ENCODE measurements at regions not wholly inside any gene's neighbourhood (a gene's known extent, or its start where the extent isn't known, plus 50 kb on each side); places are given as distances from the start of the nearest gene placed in this dataset.

DNA sequence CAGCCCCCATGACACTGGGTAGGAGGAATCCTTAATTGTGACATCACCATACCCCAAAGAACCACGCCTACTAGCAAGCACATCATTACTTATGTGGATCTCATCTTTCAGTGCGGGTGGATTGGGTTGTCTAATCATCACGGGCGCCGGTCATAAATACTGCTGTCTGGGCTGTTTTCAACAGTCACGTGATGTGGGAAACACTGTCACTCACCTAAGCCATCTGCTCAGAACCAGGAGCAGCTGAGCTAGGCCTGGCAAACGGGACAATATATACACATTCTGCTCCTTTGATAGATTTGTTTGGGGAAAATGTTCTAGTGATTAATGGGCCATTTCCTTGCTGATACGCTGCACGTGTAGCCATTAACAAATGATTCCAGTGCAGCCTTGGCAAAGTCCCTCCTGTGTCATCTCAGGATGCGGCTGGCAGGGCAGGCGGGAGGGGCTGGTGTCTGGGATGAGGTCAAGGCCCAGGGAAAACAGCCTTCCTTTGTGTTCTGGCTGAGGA is 145.9 kb upstream of the COPS8 start:
- ChIA-PET POLR2A (no interaction called here), CTCF (no interaction called here)
- Mint-ChIP-seq H3K4me1 (peaks cover 4% of the 10 kb centered on the region; the same call in 1 of the 2 replicates), H3K9me3 (no peaks in the 10 kb centered on the region), H3K4me3 (no peak overlapping the region), H3K27me3 (ENCODE audit: low read depth) (peaks cover 4% of the 10 kb centered on the region; the same call in 1 of the 2 replicates), H3K27ac (no peak overlapping the region), H3K36me3 (no peaks in the 10 kb centered on the region)
- no peak for TF ChIP-seq ZNF219 (CRISPR knock-in tag; IDR thresholded peaks at IDR 0.05; ENCODE audit: borderline replicate concordance)
- no peak for DNase-seq (ENCODE audit: low spot score)
- ATAC-seq = no peak

DNA sequence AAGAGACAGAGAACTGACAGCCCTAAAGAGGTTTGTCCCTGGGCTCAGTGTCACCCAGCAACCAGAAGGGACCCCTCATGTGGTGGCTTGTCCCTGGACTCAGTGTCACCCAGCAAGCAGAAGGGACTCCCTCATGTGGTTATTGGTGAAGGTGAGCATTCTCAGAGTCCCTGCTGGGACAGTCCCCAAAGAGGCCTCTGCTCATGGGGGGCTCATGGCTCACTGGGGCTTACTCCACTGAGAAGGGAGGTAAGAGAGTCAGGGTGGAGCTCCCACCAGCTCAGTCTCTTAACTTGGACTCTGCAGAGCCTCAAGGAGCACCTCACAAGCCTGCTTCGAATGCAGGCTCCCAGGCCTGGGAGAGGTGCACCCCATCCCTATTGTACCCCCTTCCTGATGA is 145.2 kb upstream of the COPS8 start:
- POLR2A ChIA-PET = no interaction called here
- Mint-ChIP-seq H3K4me1 (peaks cover 4% of the 10 kb centered on the region; the same call in 1 of the 2 replicates), H3K27ac (no peak overlapping the region), H3K9me3 (no peaks in the 10 kb centered on the region), H3K27me3 (ENCODE audit: low read depth) (peaks cover 4% of the 10 kb centered on the region; the same call in 1 of the 2 replicates), H3K36me3 (no peaks in the 10 kb centered on the region), H3K4me3 (no peak overlapping the region)
- CTCF ChIA-PET = no interaction called here
- ATAC-seq = no peak
- DNase-seq (ENCODE audit: low spot score) = no peak
- no peak for TF ChIP-seq FOXP1 (CRISPR knock-in tag; IDR thresholded peaks at IDR 0.05; ENCODE audit: borderline replicate concordance)
- TF ChIP-seq, protein P1, sequence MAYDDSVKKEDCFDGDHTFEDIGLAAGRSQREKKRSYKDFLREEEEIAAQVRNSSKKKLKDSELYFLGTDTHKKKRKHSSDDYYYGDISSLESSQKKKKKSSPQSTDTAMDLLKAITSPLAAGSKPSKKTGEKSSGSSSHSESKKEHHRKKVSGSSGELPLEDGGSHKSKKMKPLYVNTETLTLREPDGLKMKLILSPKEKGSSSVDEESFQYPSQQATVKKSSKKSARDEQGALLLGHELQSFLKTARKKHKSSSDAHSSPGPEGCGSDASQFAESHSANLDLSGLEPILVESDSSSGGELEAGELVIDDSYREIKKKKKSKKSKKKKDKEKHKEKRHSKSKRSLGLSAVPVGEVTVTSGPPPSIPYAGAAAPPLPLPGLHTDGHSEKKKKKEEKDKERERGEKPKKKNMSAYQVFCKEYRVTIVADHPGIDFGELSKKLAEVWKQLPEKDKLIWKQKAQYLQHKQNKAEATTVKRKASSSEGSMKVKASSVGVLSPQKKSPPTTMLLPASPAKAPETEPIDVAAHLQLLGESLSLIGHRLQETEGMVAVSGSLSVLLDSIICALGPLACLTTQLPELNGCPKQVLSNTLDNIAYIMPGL (CRISPR knock-in tag; IDR thresholded peaks at IDR 0.05) = no peak
- TF ChIP-seq SP1 (CRISPR knock-in tag; conservative IDR thresholded peaks at IDR 0.05) = no peak
- no peak for TF ChIP-seq TEAD1 (CRISPR knock-in tag; IDR thresholded peaks at IDR 0.05)
- TF ChIP-seq MXD4 (CRISPR knock-in tag; IDR thresholded peaks at IDR 0.05; ENCODE audit: borderline replicate concordance) = no peak
- TF ChIP-seq, protein P2, sequence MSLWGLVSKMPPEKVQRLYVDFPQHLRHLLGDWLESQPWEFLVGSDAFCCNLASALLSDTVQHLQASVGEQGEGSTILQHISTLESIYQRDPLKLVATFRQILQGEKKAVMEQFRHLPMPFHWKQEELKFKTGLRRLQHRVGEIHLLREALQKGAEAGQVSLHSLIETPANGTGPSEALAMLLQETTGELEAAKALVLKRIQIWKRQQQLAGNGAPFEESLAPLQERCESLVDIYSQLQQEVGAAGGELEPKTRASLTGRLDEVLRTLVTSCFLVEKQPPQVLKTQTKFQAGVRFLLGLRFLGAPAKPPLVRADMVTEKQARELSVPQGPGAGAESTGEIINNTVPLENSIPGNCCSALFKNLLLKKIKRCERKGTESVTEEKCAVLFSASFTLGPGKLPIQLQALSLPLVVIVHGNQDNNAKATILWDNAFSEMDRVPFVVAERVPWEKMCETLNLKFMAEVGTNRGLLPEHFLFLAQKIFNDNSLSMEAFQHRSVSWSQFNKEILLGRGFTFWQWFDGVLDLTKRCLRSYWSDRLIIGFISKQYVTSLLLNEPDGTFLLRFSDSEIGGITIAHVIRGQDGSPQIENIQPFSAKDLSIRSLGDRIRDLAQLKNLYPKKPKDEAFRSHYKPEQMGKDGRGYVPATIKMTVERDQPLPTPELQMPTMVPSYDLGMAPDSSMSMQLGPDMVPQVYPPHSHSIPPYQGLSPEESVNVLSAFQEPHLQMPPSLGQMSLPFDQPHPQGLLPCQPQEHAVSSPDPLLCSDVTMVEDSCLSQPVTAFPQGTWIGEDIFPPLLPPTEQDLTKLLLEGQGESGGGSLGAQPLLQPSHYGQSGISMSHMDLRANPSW (CRISPR knock-in tag; conservative IDR thresholded peaks at IDR 0.05; ENCODE audit: low read depth) = no peak
- no peak for TF ChIP-seq ZNF396 (CRISPR knock-in tag; IDR thresholded peaks at IDR 0.05; ENCODE audit: borderline replicate concordance)
- no peak for TF ChIP-seq GTF2I (CRISPR knock-in tag; conservative IDR thresholded peaks at IDR 0.05)
- no peak for TF ChIP-seq ZBTB21 (CRISPR knock-in tag; IDR thresholded peaks at IDR 0.05; ENCODE audit: borderline replicate concordance)
- no peak for TF ChIP-seq GABPB1 (CRISPR knock-in tag; IDR thresholded peaks at IDR 0.05)
- TF ChIP-seq PRRX2 (CRISPR knock-in tag; IDR thresholded peaks at IDR 0.05) = no peak

DNA sequence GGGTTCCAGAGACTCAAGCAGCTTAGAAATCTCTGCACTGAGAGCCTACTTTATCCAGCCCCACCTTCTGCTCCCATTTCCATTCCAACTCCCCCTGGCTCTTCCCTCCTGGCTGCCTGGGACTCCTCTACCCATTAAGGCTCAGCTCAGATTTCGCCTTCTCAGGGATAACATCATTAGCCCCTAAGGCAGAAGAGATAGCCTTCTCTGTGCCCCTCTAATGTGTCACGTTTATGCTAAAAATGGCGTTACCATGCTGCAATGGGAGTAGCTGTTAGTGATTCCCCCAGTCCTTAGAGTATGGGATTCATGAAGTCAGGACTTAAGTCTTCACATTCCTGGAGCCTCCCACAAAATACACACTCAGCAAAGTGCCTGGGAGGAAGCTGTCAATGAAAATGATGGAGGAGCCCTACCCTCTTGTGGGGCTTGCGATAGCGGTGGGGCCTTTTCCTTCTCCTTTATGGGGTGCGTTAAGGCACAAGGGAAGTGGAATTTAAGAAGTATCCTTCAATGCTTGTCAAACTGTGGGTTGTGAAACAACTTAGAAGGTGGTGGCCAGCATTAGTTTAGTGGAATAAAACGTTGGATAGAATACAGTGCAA is 144.7 kb upstream of the COPS8 start:
- TF ChIP-seq, protein P3, sequence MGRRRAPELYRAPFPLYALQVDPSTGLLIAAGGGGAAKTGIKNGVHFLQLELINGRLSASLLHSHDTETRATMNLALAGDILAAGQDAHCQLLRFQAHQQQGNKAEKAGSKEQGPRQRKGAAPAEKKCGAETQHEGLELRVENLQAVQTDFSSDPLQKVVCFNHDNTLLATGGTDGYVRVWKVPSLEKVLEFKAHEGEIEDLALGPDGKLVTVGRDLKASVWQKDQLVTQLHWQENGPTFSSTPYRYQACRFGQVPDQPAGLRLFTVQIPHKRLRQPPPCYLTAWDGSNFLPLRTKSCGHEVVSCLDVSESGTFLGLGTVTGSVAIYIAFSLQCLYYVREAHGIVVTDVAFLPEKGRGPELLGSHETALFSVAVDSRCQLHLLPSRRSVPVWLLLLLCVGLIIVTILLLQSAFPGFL (CRISPR knock-in tag; IDR thresholded peaks at IDR 0.05; ENCODE audit: borderline replicate concordance) = no peak
- no peak for TF ChIP-seq SMAD4 (CRISPR knock-in tag; IDR thresholded peaks at IDR 0.05)
- TF ChIP-seq, protein P4, sequence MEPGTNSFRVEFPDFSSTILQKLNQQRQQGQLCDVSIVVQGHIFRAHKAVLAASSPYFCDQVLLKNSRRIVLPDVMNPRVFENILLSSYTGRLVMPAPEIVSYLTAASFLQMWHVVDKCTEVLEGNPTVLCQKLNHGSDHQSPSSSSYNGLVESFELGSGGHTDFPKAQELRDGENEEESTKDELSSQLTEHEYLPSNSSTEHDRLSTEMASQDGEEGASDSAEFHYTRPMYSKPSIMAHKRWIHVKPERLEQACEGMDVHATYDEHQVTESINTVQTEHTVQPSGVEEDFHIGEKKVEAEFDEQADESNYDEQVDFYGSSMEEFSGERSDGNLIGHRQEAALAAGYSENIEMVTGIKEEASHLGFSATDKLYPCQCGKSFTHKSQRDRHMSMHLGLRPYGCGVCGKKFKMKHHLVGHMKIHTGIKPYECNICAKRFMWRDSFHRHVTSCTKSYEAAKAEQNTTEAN (CRISPR knock-in tag; IDR thresholded peaks at IDR 0.05) = no peak
- TF ChIP-seq, protein P5, sequence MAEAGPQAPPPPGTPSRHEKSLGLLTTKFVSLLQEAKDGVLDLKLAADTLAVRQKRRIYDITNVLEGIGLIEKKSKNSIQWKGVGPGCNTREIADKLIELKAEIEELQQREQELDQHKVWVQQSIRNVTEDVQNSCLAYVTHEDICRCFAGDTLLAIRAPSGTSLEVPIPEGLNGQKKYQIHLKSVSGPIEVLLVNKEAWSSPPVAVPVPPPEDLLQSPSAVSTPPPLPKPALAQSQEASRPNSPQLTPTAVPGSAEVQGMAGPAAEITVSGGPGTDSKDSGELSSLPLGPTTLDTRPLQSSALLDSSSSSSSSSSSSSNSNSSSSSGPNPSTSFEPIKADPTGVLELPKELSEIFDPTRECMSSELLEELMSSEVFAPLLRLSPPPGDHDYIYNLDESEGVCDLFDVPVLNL (CRISPR knock-in tag; IDR thresholded peaks at IDR 0.05; ENCODE audit: borderline replicate concordance, low read depth) = no peak
- ChIA-PET CTCF (no interaction called here), POLR2A (no interaction called here)
- no peaks in the 10 kb centered on the region for H3K9me3 Mint-ChIP-seq
- no peak overlapping the region for H3K27ac Mint-ChIP-seq
- H3K36me3 Mint-ChIP-seq = no peaks in the 10 kb centered on the region
- H3K4me3 Mint-ChIP-seq = no peak overlapping the region
- DNase-seq (ENCODE audit: low spot score) (no peak), ATAC-seq (no peak)
- H3K4me1 Mint-ChIP-seq = peaks cover 4% of the 10 kb centered on the region; the same call in 1 of the 2 replicates
- peaks cover 4% of the 10 kb centered on the region; the same call in 1 of the 2 replicates for H3K27me3 Mint-ChIP-seq (ENCODE audit: low read depth)
